Activated B cell treated with CpG ODN at 0.5 μM for 24 hours (primary cell): ENCODE measurements at regions not wholly inside any gene's neighbourhood (a gene's known extent, or its start where the extent isn't known, plus 50 kb on each side); places are given as distances from the start of the nearest gene placed in this dataset.

Experiments used
- ATAC-seq: fragments of 200-7000 bp; cut with Tn5 transposase; one replicate; pipeline ENCODE4 v1.10.0; 2021; ENCODE audit warnings: low read depth, mild to moderate bottlenecking, moderate library complexity
- CTCF ChIA-PET: fragments of 350-600 bp; sonication (Branson Sonifier 250); formaldehyde crosslinking; loops from one replicate; lab custom pipeline; 2021; ENCODE audit warnings: antibody characterized with exemption; lab: Charles Lee
- POLR2A ChIA-PET: fragments of 350-600 bp; sonication (Branson Sonifier 250); formaldehyde crosslinking; loops from one replicate; lab custom pipeline; 2021; ENCODE audit warnings: antibody characterized with exemption; lab: Charles Lee
- DNase-seq: peaks from one replicate; pipeline ENCODE4 v3.0.0; 2022
- H3K27ac Mint-ChIP-seq: one replicate; pipeline ENCODE4 v1.8.0; 2020; ENCODE audit warnings: mixed read lengths
- H3K27me3 Mint-ChIP-seq: one replicate; pipeline ENCODE4 v1.8.0; 2021; ENCODE audit warnings: mixed read lengths
- H3K36me3 Mint-ChIP-seq: one replicate; pipeline ENCODE4 v1.8.0; 2021; ENCODE audit warnings: low read depth, mixed read lengths
- H3K4me1 Mint-ChIP-seq: one replicate; pipeline ENCODE4 v1.8.0; 2021; ENCODE audit warnings: mixed read lengths
- H3K4me3 Mint-ChIP-seq: one replicate; pipeline ENCODE4 v1.8.0; 2020; ENCODE audit warnings: mild to moderate bottlenecking, mixed read lengths
- H3K9me3 Mint-ChIP-seq: one replicate; pipeline ENCODE4 v1.8.0; 2020; ENCODE audit warnings: mixed read lengths
- intact Hi-C: fragments of 100-400 bp; cut with micrococcal nuclease; formaldehyde crosslinking; loops from one replicate; pipeline ENCODE4 v1.15.1; 2024
- TF ChIP-seq, protein P1 (sequence below): fragments of 200-600 bp; IDR thresholded peaks from one replicate; pipeline ENCODE4 v1.8.0; 2022; ENCODE audit warnings: antibody characterized with exemption, mild to moderate bottlenecking

DNA sequence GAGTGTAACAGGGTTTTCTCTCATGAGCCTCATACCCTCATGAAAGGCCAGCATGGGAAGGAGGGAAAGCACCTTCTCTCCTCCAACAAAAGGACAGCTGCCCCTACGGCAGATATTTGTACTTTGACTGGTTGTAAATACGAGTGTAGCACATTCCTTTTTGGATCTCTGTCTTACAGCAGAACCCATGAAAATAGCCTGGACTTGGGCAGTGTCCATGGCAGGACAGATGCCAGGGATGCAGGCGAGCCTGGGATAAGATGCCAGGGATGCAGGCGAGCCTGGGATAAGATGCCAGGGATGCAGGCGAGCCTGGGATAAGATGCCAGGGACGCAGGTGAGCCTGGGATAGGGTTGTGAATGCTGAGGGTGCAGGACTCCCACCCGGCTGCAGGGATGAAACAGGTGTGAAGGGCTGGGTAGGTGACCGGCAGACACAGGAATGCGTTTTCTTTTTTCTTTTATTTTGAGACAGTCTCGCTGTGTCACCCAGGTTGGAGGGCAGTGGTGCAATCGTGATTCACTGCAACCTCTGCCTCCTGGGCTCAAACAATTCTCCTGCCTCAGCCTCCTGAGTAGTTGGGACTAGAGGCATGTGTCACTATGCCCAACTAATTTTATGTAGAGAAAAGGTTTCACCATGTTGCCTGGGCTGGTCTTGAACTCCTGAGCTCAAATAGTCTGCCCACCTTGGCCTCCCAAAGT is 120.0 kb downstream of the BEGAIN start:
- Mint-ChIP-seq H3K4me1 (no peaks in the 10 kb centered on the region), H3K27ac (no peak overlapping the region), H3K36me3 (peaks cover 10% of the 10 kb centered on the region), H3K4me3 (no peak overlapping the region), H3K27me3 (no peaks in the 10 kb centered on the region), H3K9me3 (no peaks in the 10 kb centered on the region)
- TF ChIP-seq, protein P1, sequence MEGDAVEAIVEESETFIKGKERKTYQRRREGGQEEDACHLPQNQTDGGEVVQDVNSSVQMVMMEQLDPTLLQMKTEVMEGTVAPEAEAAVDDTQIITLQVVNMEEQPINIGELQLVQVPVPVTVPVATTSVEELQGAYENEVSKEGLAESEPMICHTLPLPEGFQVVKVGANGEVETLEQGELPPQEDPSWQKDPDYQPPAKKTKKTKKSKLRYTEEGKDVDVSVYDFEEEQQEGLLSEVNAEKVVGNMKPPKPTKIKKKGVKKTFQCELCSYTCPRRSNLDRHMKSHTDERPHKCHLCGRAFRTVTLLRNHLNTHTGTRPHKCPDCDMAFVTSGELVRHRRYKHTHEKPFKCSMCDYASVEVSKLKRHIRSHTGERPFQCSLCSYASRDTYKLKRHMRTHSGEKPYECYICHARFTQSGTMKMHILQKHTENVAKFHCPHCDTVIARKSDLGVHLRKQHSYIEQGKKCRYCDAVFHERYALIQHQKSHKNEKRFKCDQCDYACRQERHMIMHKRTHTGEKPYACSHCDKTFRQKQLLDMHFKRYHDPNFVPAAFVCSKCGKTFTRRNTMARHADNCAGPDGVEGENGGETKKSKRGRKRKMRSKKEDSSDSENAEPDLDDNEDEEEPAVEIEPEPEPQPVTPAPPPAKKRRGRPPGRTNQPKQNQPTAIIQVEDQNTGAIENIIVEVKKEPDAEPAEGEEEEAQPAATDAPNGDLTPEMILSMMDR = no peak
- intact Hi-C loops = no loop called here
- no peak for DNase-seq
- ChIA-PET POLR2A (no interaction called here), CTCF (no interaction called here)
- ATAC-seq = no peak

DNA sequence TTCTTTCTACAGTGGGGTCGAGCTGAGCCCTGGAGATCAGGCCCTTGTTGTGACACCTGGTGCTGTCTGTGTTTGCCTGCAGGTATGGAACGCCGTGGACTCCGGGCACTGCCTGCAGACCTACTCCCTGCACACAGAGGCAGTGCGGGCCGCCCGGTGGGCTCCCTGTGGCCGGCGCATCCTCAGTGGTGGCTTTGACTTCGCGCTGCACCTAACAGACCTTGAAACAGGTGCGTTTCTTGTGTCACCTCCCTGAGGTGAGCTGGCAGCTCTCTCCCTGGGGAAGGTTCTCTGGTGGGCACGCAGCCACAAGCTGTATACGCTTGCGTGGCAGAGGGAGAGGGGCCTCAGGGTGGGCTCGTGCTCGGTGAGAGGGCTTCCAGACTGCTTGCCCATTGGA is 119.3 kb downstream of the BEGAIN start:
- POLR2A ChIA-PET = no interaction called here
- TF ChIP-seq, protein P1 = no peak
- CTCF ChIA-PET = no interaction called here
- H3K9me3 Mint-ChIP-seq = no peaks in the 10 kb centered on the region
- intact Hi-C loops = no loop called here
- DNase-seq = no peak
- H3K4me3 Mint-ChIP-seq = no peak overlapping the region
- H3K4me1 Mint-ChIP-seq = no peaks in the 10 kb centered on the region
- no peak for ATAC-seq
- no peak overlapping the region for H3K27ac Mint-ChIP-seq
- H3K36me3 Mint-ChIP-seq = peaks cover 11% of the 10 kb centered on the region
- no peaks in the 10 kb centered on the region for H3K27me3 Mint-ChIP-seq

DNA sequence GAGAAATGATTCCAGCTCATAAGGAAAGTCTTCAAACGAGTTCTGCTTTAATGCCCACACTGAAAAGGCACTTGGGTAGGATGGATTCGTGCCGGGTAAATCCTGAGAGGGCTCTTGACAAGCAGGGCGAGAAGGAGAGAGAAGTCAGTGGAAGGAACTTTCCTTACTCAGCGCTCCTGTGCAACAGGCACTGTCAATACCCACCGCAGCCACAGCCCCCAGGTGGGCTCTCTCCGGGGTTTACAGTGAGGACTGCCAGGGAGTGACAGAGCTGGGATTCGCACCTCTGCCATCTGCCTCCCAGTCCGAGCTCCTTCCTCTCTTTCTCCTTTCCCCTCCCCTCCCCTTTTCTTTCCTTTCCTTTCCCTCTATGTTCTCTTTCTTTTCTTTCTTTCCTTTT is 118.7 kb downstream of the BEGAIN start:
- Mint-ChIP-seq H3K4me1 (no peaks in the 10 kb centered on the region), H3K27me3 (no peaks in the 10 kb centered on the region), H3K4me3 (no peak overlapping the region), H3K27ac (no peak overlapping the region), H3K9me3 (no peaks in the 10 kb centered on the region), H3K36me3 (peaks cover 11% of the 10 kb centered on the region)
- TF ChIP-seq, protein P1 = no peak
- ATAC-seq (no peak), DNase-seq (no peak)
- intact Hi-C loops = no loop called here
- CTCF ChIA-PET = no interaction called here
- POLR2A ChIA-PET = no interaction called here

DNA sequence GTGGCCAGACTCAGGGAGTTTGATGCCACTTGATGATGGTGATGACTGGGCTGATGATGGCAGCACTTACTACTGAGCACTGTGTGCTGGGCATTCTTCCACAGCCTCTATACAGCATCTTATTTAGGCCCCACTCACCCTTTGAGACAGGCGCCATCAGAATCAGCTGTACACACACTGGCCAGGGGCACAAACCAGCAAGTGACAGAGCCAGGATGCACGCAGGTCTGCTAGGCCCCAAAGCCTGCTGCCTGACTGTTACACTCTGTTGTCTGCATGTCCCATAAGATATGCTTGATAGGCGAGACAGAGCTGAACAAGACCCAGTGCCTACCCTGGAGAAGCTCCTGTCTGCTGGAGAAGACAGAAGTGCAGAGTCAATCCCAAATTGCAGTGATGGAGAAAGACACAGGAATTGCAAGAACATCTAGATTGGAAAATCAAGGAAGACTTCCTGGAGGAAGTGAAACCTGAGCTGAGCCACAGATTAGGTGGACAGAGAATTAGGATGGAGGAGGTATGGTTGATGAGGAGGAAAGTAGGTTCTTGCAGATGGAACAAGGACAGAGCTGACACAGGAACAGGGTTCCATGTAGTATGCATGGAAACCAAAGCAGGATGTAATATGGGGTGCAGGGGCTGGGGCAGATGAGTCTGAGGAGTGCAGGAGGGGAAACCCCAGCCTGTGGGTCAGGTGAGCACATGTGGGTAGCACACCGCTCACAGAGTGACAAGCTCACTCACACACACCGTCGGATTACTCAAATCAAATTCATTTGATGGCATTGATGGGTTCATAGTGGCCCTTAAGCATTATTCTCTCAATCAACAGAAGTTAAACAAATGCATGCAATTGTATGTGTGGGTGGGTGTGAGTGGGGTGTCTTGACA is 117.3 kb downstream of the BEGAIN start:
- TF ChIP-seq, protein P1 = no peak
- no peaks in the 10 kb centered on the region for H3K4me1 Mint-ChIP-seq
- intact Hi-C loops = no loop called here
- H3K36me3 Mint-ChIP-seq = peaks cover 11% of the 10 kb centered on the region
- no peak overlapping the region for H3K27ac Mint-ChIP-seq
- no peaks in the 10 kb centered on the region for H3K9me3 Mint-ChIP-seq
- ChIA-PET POLR2A (no interaction called here), CTCF (no interaction called here)
- no peak for DNase-seq
- no peak overlapping the region for H3K4me3 Mint-ChIP-seq
- ATAC-seq = no peak
- H3K27me3 Mint-ChIP-seq = no peaks in the 10 kb centered on the region

DNA sequence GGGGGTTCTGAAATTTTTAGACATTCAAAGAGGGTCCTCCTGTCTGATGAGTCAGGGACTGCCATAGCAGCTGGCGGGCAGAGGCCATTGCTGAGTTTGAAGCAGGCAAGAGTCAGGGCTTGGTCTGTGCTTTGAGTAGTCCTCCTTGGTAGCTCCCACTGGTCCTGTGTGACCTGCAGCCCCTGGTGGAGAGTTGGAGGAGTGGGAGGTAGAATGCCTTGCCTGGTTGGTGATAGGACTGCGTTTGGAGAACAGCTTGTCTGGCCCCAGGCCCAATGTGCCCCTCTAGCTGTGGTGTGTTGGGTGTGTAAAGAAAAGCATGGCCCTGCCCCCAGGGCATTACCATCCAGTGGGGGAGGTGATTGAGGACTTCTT is 116.7 kb downstream of the BEGAIN start:
- TF ChIP-seq, protein P1 = no peak
- no peaks in the 10 kb centered on the region for H3K4me1 Mint-ChIP-seq
- H3K4me3 Mint-ChIP-seq = no peak overlapping the region
- ChIA-PET CTCF (no interaction called here), POLR2A (no interaction called here)
- intact Hi-C loops = no loop called here
- H3K36me3 Mint-ChIP-seq = peaks cover 11% of the 10 kb centered on the region
- DNase-seq (no peak), ATAC-seq (no peak)
- H3K9me3 Mint-ChIP-seq = no peaks in the 10 kb centered on the region
- H3K27ac Mint-ChIP-seq = no peak overlapping the region
- no peaks in the 10 kb centered on the region for H3K27me3 Mint-ChIP-seq
